GM12878 (cell line): ENCODE measurements at regions not wholly inside any gene's neighbourhood (a gene's known extent, or its start where the extent isn't known, plus 50 kb on each side); places are given as distances from the start of the nearest gene placed in this dataset.

Experiments
- BRCA1 ChIP-seq: IDR thresholded peaks from 2 replicates; pipeline ENCODE4 v1.6.1; 2011; ENCODE audit warnings: low read depth, low read length, improper control_type of control experiment
- CTCF ChIP-seq, 3 experiments: IDR thresholded peaks in 2 of 3; conservative IDR thresholded peaks in 1 of 3; 2 replicates each; pipeline ENCODE4 v1.5.1; 2011; ENCODE audit warnings: low read depth in 3 of 3, low read length in 3 of 3, mild to moderate bottlenecking in 3 of 3, control low read depth in 2 of 3, moderate library complexity in 2 of 3, inconsistent platforms in 1 of 3, mixed read lengths in 1 of 3; ENCODE audit not compliant: control insufficient read depth in 2 of 3, insufficient read depth in 1 of 3; ENCODE audit errors: extremely low read depth in 1 of 3
- DPF2 ChIP-seq: fragments of 450-650 bp; IDR thresholded peaks from 2 replicates; pipeline ENCODE4 v1.6.1; 2017; ENCODE audit warnings: mild to moderate bottlenecking
- EGR1 ChIP-seq, 2 experiments: IDR thresholded peaks; 1 replicate in 1 of 2; 2 replicates in 1 of 2; pipeline ENCODE4 v1.6.1; 2011 to 2012; ENCODE audit warnings: low read depth in 2 of 2, low read length in 2 of 2, borderline replicate concordance in 1 of 2, mild to moderate bottlenecking in 1 of 2, moderate library complexity in 1 of 2
- ESRRA ChIP-seq: IDR thresholded peaks from 2 replicates; pipeline ENCODE4 v1.6.1; 2012; ENCODE audit warnings: mild to moderate bottlenecking, low read length, improper control_type of control experiment
- EZH2 ChIP-seq: IDR thresholded peaks from 2 replicates; pipeline ENCODE4 v1.6.1; 2012; ENCODE audit warnings: low read depth, mild to moderate bottlenecking, control low read depth, inconsistent platforms, low read length, borderline replicate concordance; ENCODE audit not compliant: control insufficient read depth
- JUND ChIP-seq: IDR thresholded peaks from 2 replicates; pipeline ENCODE4 v1.6.1; 2012; ENCODE audit warnings: low read depth, mild to moderate bottlenecking, low read length, improper control_type of control experiment, moderate library complexity
- KAT2A ChIP-seq: conservative IDR thresholded peaks from 2 replicates; pipeline ENCODE4 v1.6.1; 2011; ENCODE audit warnings: low read depth, low read length; ENCODE audit not compliant: control insufficient read depth
- MYB ChIP-seq: fragments of 150-350 bp; IDR thresholded peaks from 2 replicates; pipeline ENCODE4 v1.6.1; 2014; ENCODE audit warnings: mild to moderate bottlenecking, low read depth, low read length, borderline replicate concordance
- POLR2A ChIP-seq: IDR thresholded peaks from 2 replicates; pipeline ENCODE4 v1.6.1; 2011; ENCODE audit warnings: low read depth, mild to moderate bottlenecking, low read length
- RAD21 ChIP-seq: IDR thresholded peaks from 2 replicates; pipeline ENCODE4 v1.6.1; 2011; ENCODE audit warnings: mild to moderate bottlenecking, low read depth, low read length, moderate library complexity; ENCODE audit not compliant: insufficient read depth
- USF1 ChIP-seq: IDR thresholded peaks from 2 replicates; pipeline ENCODE4 v1.6.1; 2011; ENCODE audit warnings: borderline replicate concordance, low read depth, mild to moderate bottlenecking, moderate library complexity, mixed read lengths, low read length; ENCODE audit not compliant: insufficient read depth; ENCODE audit errors: extremely low read length
- ZNF384 ChIP-seq: IDR thresholded peaks from 2 replicates; pipeline ENCODE4 v1.6.1; 2012; ENCODE audit warnings: low read depth, mild to moderate bottlenecking, low read length, improper control_type of control experiment, borderline replicate concordance
- ZZZ3 ChIP-seq: IDR thresholded peaks from 2 replicates; pipeline ENCODE4 v1.6.1; 2011; ENCODE audit warnings: low read depth; ENCODE audit not compliant: control insufficient read depth, insufficient read length

- TF ChIP-seq POLR2A, result no peak
- no peak for TF ChIP-seq CTCF (IDR thresholded peaks at IDR 0.05 in 2 of 3, conservative IDR thresholded peaks at IDR 0.05 in 1 of 3; ENCODE audit: control insufficient read depth in 2 of 3, extremely low read depth in 1 of 3, insufficient read depth in 1 of 3, low read depth in 3 of 3, low read length in 3 of 3)
- TF ChIP-seq RAD21, result no peak
- no peak for TF ChIP-seq ZZZ3
- TF ChIP-seq ESRRA, result no peak
- TF ChIP-seq EGR1 (IDR thresholded peaks at IDR 0.05; ENCODE audit: borderline replicate concordance in 1 of 2, low read depth in 2 of 2, low read length in 2 of 2), result no peak
- no peak for TF ChIP-seq BRCA1
- TF ChIP-seq MYB, result no peak
- TF ChIP-seq USF1, result no peak
- TF ChIP-seq DPF2, result no peak
- TF ChIP-seq KAT2A, result no peak
- TF ChIP-seq EZH2, result no peak
- TF ChIP-seq JUND, result no peak
- TF ChIP-seq ZNF384, result no peak
These were observed 75.3 kb downstream of the TEX29 start for GRCh38 chr13:111395511-111396393.
